ENCODE measurements at regions not wholly inside any gene's neighbourhood (a gene's known extent, or its start where the extent isn't known, plus 50 kb on each side); places are given as distances from the start of the nearest gene placed in this dataset.

GRCh38 chr6:78511009-78511408, 356.3 kb upstream of the IRAK1BP1 start:
- CTCF ChIA-PET (ENCODE audit: low intra/inter-chr PET ratio, low total read pairs) = no interaction called here
- TF ChIP-seq ZNF282 (IDR thresholded peaks at IDR 0.05; ENCODE audit: partially characterized antibody) (no peak), JUNB (CRISPR knock-in tag; IDR thresholded peaks at IDR 0.05; ENCODE audit: borderline replicate concordance) (no peak), ZBTB25 (CRISPR knock-in tag; IDR thresholded peaks at IDR 0.05) (no peak), ZFP36L2 (CRISPR knock-in tag; IDR thresholded peaks at IDR 0.05) (no peak), TBP (CRISPR knock-in tag; IDR thresholded peaks at IDR 0.05) (no peak), CTCF (CRISPR knock-in tag; IDR thresholded peaks at IDR 0.05) (no peak), ZMYM4 (CRISPR knock-in tag; IDR thresholded peaks at IDR 0.05) (no peak), MNT (IDR thresholded peaks at IDR 0.05) (no peak), TOPORS (CRISPR knock-in tag; IDR thresholded peaks at IDR 0.05) (no peak), TARDBP (CRISPR knock-in tag; IDR thresholded peaks at IDR 0.05) (no peak), RNF219 (CRISPR knock-in tag; IDR thresholded peaks at IDR 0.05) (no peak), ZNF841 (CRISPR knock-in tag; IDR thresholded peaks at IDR 0.05; ENCODE audit: borderline replicate concordance) (no peak), TP53 (CRISPR knock-in tag; conservative IDR thresholded peaks at IDR 0.05) (no peak), SNAPC5 (CRISPR knock-in tag; IDR thresholded peaks at IDR 0.05; ENCODE audit: borderline replicate concordance) (no peak), ZNF552 (CRISPR knock-in tag; IDR thresholded peaks at IDR 0.05; ENCODE audit: borderline replicate concordance) (no peak)

More at GRCh38 chr6:78511009-78511408, 356.3 kb upstream of the IRAK1BP1 start:
- no peaks in the 10 kb centered on the region; the same call in 1 of the 2 replicates for H3K9me3 ChIP-seq (ENCODE audit: low read length)
- in situ Hi-C loops (cut with HindIII; ENCODE audit: extremely low pct_ligation_motif_present, low pct_unique_long_range_greater_than_20kb) = no loop called here
- intact Hi-C loops (cut with micrococcal nuclease; ENCODE audit: unreplicated experiment) = no loop called here
- no peak overlapping the region for H3K9ac ChIP-seq (ENCODE audit: insufficient read depth, low read depth, low read length)
- BruUV-seq (replicated peaks) = no TSS peak
- POLR2A ChIA-PET = no interaction called here
- no peak overlapping the region for H2AFZ ChIP-seq (ENCODE audit: low read length)
- no peaks in the 10 kb centered on the region for H3K4me1 ChIP-seq (ENCODE audit: insufficient read depth, low read length)
- no peak overlapping the region for H3K27ac ChIP-seq (ENCODE audit: extremely low read length, insufficient read depth, low read length)
- no peaks in the 10 kb centered on the region for H4K20me1 ChIP-seq (ENCODE audit: insufficient read depth, low read length)
- 0% methylated on average over 2 of the region's 2 CpGs for WGBS (ENCODE audit: low lambda C conversion rate)
- DNase-seq (ENCODE audit: low spot score) (no peak), FAIRE-seq (no peak), ATAC-seq (no peak)
- H3K27me3 ChIP-seq (ENCODE audit: control insufficient read depth in 1 of 2, insufficient read depth in 2 of 2, low read length in 2 of 2) = no peaks in the 10 kb centered on the region
- H3K4me3 ChIP-seq (replicated peaks in 1 of 3; ENCODE audit: insufficient read depth in 1 of 3, low read depth in 2 of 3, low read length in 3 of 3) = no peak overlapping the region
- no peaks in the 10 kb centered on the region for H3K79me2 ChIP-seq (ENCODE audit: insufficient read depth, low read length)
- H3K4me2 ChIP-seq (ENCODE audit: low read depth, low read length) = no peak overlapping the region
- no peaks in the 10 kb centered on the region for H3K36me3 ChIP-seq (replicated peaks in 1 of 2; ENCODE audit: control insufficient read depth in 1 of 2, insufficient read depth in 2 of 2, low read length in 2 of 2)
